Ectodermal cell (in vitro differentiated cells): ENCODE measurements at regions not wholly inside any gene's neighbourhood (a gene's known extent, or its start where the extent isn't known, plus 50 kb on each side); places are given as distances from the start of the nearest gene placed in this dataset.

ENCODE experiments used
- H3K27ac ChIP-seq: 2 replicates; pipeline ENCODE4 v1.7.0; 2013; ENCODE audit warnings: mild to moderate bottlenecking, low read depth, low read length; ENCODE audit not compliant: insufficient read depth, poor library complexity, severe bottlenecking
- H3K27me3 ChIP-seq: 2 replicates; pipeline ENCODE4 v1.7.0; 2013; ENCODE audit warnings: mild to moderate bottlenecking, low read length; ENCODE audit not compliant: insufficient read depth, control insufficient read depth, poor library complexity, severe bottlenecking
- H3K36me3 ChIP-seq: one replicate; pipeline ENCODE4 v1.7.0; 2013; ENCODE audit warnings: low read length; ENCODE audit not compliant: control insufficient read depth, insufficient read depth
- H3K4me1 ChIP-seq: one replicate; pipeline ENCODE4 v1.7.0; 2013; ENCODE audit warnings: low read length; ENCODE audit not compliant: control insufficient read depth, insufficient read depth
- H3K4me3 ChIP-seq: 2 replicates; pipeline ENCODE4 v1.7.0; 2013; ENCODE audit warnings: low read depth, low read length, control low read depth; ENCODE audit not compliant: insufficient read depth
- H3K9me3 ChIP-seq: 2 replicates; pipeline ENCODE4 v1.7.0; 2013; ENCODE audit warnings: mild to moderate bottlenecking, low read length, moderate library complexity; ENCODE audit not compliant: control insufficient read depth
- WGBS, 2 experiments: methylation state at CpG; one replicate each; pipeline ENCODE4 v1.1.7; 2013; ENCODE audit warnings: missing lambda C conversion rate in 2 of 2; 5-methylcytosine and 5-hydroxymethylcytosine counted together

DNA sequence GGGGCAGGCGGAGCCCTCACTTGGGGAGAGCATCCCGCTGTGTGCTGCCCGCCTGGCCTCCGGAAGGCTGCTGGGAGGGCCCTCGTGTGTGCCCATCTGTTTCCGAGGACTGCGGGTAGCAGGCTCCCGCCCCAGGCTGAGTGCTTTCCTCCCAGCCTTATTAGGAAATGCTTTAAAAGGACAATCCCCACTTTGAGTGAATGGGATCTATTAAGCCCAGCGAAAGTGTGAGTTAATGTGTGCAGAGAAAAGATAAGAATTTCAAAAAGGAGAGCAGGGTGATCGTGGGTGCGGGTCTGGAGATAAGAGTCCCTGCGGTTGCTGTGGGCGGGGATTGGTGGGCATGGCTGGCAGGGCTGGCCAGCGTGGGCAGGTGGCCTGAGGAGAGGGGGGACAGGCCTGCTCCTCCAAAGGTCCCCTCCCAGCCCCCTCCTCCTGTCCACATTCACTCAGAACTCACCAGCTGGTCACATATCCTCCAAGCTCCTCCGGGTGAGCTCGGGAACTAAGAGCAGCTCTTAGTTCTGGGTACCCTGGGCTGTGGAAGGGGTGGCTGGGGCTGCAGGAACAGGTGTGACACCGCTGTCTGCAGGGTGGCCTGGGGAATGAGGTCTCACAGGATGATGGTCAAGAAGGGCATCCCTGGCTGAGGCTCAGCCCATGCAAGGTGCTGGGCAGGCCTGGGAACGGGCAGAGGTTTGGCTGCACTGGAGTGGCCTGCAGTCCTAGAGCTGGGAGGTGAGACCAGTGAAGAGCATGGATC, 1260.3 kb downstream of the BRD1 start:
- no peaks in the 10 kb centered on the region for H3K27me3 ChIP-seq
- no peak overlapping the region for H3K4me3 ChIP-seq
- H3K4me1 ChIP-seq, result peaks cover 9% of the 10 kb centered on the region
- WGBS, 2 experiments, result 91% methylated on average over 18 of the region's 18 CpGs
- no peaks in the 10 kb centered on the region for H3K9me3 ChIP-seq
- no peak overlapping the region for H3K27ac ChIP-seq
- H3K36me3 ChIP-seq, result no peaks in the 10 kb centered on the region

DNA sequence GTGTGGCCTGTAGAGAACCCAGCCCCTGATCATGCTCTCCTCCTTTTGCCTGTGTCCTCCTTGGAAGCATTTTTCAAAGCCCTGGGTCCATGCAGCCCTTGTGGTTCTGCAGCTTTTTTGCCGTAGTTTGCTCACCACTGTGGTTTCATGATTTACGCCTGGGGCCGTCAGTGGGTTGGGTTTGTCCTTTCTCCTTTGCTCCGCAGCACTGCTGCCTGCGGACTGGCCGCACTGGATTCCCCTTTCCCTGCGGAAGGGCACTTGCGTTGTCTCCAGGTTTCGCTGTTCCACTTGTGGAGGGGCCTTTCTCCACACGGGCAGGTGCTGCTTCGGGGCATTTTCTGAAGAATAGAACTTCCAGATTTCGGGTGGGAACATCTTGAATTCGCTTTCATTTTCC, 1260.9 kb downstream of the BRD1 start:
- H3K36me3 ChIP-seq, result no peaks in the 10 kb centered on the region
- H3K27ac ChIP-seq, result no peak overlapping the region
- H3K4me1 ChIP-seq, result peaks cover 10% of the 10 kb centered on the region
- H3K27me3 ChIP-seq, result no peaks in the 10 kb centered on the region
- no peaks in the 10 kb centered on the region for H3K9me3 ChIP-seq
- no peak overlapping the region for H3K4me3 ChIP-seq
- WGBS, 2 experiments, result 89 to 94% methylated on average over 12 to 13 of the region's 13 CpGs

DNA sequence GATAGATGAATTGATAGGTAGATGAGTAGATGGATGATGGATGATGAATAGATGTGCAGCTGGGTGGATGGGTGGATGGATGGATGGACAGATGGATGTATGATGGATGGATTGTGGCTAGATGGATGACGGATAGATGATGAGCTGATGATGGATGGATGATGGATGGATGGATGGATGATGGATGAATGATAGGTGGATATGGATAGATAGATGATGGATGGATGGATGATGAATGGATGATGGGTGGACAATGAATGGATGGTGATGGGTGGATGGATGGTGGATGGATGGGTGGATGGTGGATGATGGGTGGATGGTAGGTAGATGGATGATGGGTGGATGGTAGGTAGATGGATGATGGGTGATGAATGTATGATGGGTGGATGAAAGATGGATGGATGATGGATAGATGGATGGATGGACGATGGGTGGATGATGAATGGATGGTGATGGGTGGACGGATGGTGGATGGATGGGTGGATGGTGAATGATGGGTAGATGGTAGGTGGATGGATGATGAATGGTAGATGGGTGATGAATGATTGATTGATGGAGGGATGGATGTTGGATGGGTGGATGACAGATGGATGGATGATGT, 1261.7 kb downstream of the BRD1 start:
- 91% methylated on average over 3 of the region's 3 CpGs for WGBS, 2 experiments
- H3K27ac ChIP-seq, result no peak overlapping the region
- H3K4me3 ChIP-seq, result no peak overlapping the region
- H3K9me3 ChIP-seq, result no peaks in the 10 kb centered on the region
- H3K4me1 ChIP-seq, result peaks cover 14% of the 10 kb centered on the region
- H3K27me3 ChIP-seq, result no peaks in the 10 kb centered on the region
- no peaks in the 10 kb centered on the region for H3K36me3 ChIP-seq

DNA sequence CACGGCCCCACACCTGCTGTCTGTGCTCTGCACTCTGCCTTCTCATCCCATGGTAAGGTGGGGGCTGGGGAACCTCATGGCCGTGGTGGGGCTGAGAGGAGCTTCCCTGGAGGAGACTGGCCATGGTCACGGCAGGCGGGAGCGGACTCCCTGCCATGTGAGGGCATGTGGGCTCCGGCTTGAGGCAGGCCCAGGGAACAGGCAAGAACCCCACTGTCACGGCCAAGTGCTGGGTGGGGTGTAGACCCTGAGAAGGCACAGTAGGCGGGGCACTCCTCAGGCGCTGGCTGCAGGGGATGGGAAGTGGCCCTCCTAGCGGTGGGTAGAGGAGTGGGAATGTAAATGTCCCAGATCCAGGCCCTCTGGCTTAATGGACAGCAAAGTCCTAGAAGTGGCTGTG, 1262.7 kb downstream of the BRD1 start:
- H3K4me1 ChIP-seq, result peaks cover 14% of the 10 kb centered on the region
- H3K27me3 ChIP-seq, result no peaks in the 10 kb centered on the region
- no peak overlapping the region for H3K27ac ChIP-seq
- no peak overlapping the region for H3K4me3 ChIP-seq
- H3K9me3 ChIP-seq, result no peaks in the 10 kb centered on the region
- 92 to 94% methylated on average over 10 of the region's 10 CpGs for WGBS, 2 experiments
- no peaks in the 10 kb centered on the region for H3K36me3 ChIP-seq

DNA sequence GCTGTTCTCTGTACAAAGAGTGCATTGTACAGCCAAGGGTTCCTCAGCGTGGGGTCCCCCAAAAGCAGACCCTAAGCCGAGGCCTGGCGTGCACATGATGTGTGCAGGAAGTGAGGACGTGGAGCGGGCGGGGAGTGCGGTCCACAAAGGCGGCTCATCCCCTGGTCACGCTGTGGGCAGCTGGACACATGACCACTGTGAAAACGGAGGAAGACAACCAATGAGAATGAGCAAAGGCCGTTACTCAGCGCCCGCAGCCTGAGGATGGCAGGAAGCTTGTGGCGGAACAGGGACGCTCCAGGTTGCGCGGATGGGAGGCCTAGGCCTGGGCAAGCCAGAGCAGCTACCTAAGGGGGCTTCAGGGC, 1263.7 kb downstream of the BRD1 start:
- Histone ChIP-seq H3K9me3 (no peaks in the 10 kb centered on the region), H3K27me3 (no peaks in the 10 kb centered on the region), H3K27ac (no peak overlapping the region), H3K4me1 (peaks cover 14% of the 10 kb centered on the region), H3K4me3 (no peak overlapping the region), H3K36me3 (no peaks in the 10 kb centered on the region)
- 94 to 97% methylated on average over 17 of the region's 17 CpGs for WGBS, 2 experiments

DNA sequence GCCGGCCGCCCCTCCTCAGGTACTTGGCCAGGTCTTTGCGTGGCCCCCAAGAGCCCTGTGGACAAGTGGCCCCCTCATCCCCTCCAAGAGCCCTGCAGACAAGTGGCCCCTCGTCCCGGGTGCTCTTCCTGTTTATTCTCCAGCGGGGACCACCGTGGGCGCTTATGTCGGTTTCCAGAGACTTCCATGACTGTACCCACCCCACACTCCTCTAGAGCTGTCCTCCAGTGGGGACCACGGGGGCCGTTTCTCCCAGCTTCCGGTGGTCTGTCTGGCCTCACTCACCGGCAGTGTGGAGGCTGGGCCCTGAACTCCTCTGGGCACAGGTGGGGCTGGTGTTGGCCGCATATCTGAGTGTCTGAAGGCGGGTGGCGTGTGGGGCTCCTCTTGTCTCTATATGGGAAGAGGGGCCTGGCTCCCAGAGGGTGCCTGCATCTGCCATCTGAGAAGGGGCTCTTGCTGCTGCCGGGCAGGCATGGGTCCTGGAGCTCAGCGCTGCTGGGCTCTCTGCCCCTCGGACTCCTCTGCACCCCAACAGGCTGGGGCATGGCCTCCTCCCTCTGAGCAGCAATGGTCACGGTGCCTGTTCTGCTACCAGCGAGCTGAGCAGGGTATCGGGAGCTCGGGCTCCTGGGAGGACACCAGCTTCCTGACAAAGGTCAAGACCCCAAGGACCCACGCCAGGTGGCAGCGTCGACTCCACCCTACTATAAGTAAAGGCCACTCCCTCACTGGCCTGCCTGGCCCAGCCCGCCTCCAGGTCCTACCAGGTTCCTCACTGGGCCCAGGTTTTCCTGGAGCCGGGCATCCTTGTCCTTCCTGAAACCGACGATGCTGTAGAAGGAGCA, 1264.3 kb downstream of the BRD1 start:
- H3K4me3 ChIP-seq, result no peak overlapping the region
- peaks cover 14% of the 10 kb centered on the region for H3K4me1 ChIP-seq
- no peaks in the 10 kb centered on the region for H3K9me3 ChIP-seq
- no peaks in the 10 kb centered on the region for H3K36me3 ChIP-seq
- H3K27ac ChIP-seq, result no peak overlapping the region
- 90 to 92% methylated on average over 30 of the region's 30 CpGs for WGBS, 2 experiments
- no peaks in the 10 kb centered on the region for H3K27me3 ChIP-seq

DNA sequence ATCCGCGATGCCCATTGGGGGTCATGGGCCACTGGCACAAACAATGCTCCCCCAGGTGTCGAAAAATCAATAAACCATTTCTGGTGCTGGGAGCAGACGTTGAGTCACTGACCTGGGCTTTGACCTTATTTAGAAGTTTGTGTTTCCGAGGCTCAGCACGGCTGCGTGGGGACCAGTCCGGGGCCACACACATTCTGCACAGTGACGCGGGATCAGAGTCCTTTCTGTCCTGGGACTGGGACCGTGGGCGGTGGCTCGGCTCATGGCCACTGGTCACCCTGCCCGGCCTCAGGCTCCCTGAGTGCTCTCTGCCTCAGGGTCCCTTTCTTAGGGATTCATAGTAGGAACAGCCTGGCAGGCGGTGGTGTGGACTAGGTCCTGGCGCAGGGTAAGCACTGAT, 1266.0 kb downstream of the BRD1 start:
- Histone ChIP-seq H3K4me1 (peaks cover 5% of the 10 kb centered on the region), H3K27ac (no peak overlapping the region), H3K4me3 (no peak overlapping the region), H3K27me3 (no peaks in the 10 kb centered on the region), H3K9me3 (no peaks in the 10 kb centered on the region), H3K36me3 (no peaks in the 10 kb centered on the region)
- WGBS, 2 experiments, result 92 to 94% methylated on average over 16 of the region's 16 CpGs

DNA sequence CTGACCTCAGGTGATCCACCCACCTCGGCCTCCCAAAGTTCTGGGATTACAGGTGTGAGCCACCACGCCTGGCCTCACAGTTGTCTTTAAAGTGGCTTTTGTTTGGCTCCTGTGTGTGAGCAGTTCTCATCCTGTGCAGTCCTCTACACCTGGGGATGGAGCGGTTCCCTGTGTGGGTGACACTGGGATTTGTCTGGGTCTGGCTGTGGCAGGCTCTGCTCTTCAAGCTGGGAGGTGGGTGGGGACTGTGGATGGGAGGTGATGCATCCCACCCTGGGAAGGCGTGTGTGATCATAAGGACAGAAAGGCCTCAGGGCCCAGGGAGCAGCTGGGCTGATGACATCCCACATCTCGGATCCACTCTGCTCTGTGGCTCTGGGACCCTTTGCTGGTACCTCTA, 1266.8 kb downstream of the BRD1 start:
- H3K9me3 ChIP-seq, result no peaks in the 10 kb centered on the region
- H3K36me3 ChIP-seq, result no peaks in the 10 kb centered on the region
- peaks cover 5% of the 10 kb centered on the region for H3K4me1 ChIP-seq
- H3K27ac ChIP-seq, result peak overlapping the region; percentile 63
- no peak overlapping the region for H3K4me3 ChIP-seq
- no peaks in the 10 kb centered on the region for H3K27me3 ChIP-seq
- 91 to 96% methylated on average over 5 of the region's 5 CpGs for WGBS, 2 experiments

DNA sequence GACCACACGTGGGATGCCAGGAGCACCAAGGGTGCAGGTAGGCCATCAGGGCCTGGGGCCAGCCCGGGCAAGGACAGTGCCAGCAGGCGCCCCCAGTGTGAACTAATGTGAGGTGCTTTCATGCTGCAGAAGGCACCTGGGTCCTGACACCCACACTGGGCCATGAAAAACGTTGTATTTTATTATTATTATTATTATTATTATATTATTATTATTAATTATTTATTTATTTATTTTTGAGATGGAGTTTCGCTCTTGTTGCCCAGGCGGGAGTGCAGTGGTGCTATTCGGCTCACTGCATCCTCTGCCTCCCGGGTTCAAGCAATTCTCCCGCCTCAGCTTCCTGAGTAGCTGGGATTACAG, 1267.3 kb downstream of the BRD1 start:
- no peaks in the 10 kb centered on the region for H3K9me3 ChIP-seq
- no peak overlapping the region for H3K4me3 ChIP-seq
- H3K27ac ChIP-seq, result no peak overlapping the region
- H3K4me1 ChIP-seq, result peaks cover 5% of the 10 kb centered on the region
- no peaks in the 10 kb centered on the region for H3K27me3 ChIP-seq
- no peaks in the 10 kb centered on the region for H3K36me3 ChIP-seq
- WGBS, 2 experiments, result 89 to 95% methylated on average over 8 of the region's 9 CpGs

DNA sequence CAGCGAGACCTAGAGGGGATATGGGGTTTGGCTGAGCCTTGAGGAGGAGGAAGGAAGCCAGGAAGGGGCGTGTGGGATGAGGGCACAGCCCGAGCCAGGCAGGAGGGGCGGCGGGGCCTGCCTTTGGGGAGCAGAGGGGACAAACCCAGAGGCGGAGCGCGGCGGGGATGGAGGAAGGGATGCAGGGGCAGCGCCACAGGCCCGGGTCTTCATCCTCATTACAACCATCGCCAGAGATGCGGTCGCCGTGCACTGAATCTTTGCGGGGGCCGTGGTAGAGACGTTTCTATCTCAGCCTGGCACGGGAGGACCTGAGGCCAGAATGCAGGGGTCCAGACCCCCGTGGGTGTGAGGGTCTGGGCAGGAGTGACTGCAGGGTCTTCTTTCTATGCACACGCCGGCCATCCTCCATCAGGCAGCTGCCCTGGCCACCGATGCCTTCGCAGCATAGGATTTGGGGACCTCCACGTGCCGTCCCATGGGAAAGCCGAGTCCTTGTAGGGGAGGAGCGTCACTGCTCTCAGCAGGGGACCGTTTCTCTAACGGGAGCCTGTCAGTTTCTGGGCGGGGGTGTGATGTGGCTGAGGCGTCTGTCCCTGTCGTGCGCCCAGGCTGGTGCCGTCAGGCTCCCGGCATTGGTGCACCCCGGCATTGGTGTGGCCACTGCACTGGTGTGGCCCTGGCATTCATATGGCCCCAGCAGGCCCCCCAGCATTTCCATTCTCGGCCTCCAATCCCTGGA, 1267.9 kb downstream of the BRD1 start:
- 92% methylated on average over 38 of the region's 38 CpGs for WGBS, 2 experiments
- no peak overlapping the region for H3K4me3 ChIP-seq
- H3K4me1 ChIP-seq, result peaks cover 8% of the 10 kb centered on the region
- no peaks in the 10 kb centered on the region for H3K9me3 ChIP-seq
- no peaks in the 10 kb centered on the region for H3K36me3 ChIP-seq
- H3K27ac ChIP-seq, result no peak overlapping the region
- H3K27me3 ChIP-seq, result no peaks in the 10 kb centered on the region
